ENCODE measurements at regions not wholly inside any gene's neighbourhood (a gene's known extent, or its start where the extent isn't known, plus 50 kb on each side); places are given as distances from the start of the nearest gene placed in this dataset.

GRCh38 chr16:61005952-61006351 lies 1030.3 kb downstream of the CDH8 start:
- no peaks in the 10 kb centered on the region for H3K36me3 ChIP-seq (ENCODE audit: control insufficient read depth, insufficient read depth, low read length)
- DNase-seq (ENCODE audit: extremely low read depth, insufficient read length) = no peak
- TF ChIP-seq CTCF (IDR thresholded peaks at IDR 0.05; ENCODE audit: insufficient read depth, low read length, poor library complexity, severe bottlenecking) = no peak
- H3K4me3 ChIP-seq (replicated peaks; ENCODE audit: low read depth, low read length) = no peak overlapping the region
- H3K27me3 ChIP-seq (replicated peaks; ENCODE audit: control insufficient read depth, insufficient read depth, low read length) = no peaks in the 10 kb centered on the region

GRCh38 chr16:61002479-61003204 lies 1033.6 kb downstream of the CDH8 start:
- no peak for DNase-seq (ENCODE audit: extremely low read depth, insufficient read length)
- H3K36me3 ChIP-seq (ENCODE audit: control insufficient read depth, insufficient read depth, low read length) = no peaks in the 10 kb centered on the region
- no peaks in the 10 kb centered on the region for H3K27me3 ChIP-seq (replicated peaks; ENCODE audit: control insufficient read depth, insufficient read depth, low read length)
- no peak for TF ChIP-seq CTCF (IDR thresholded peaks at IDR 0.05; ENCODE audit: insufficient read depth, low read length, poor library complexity, severe bottlenecking)
- no peak overlapping the region for H3K4me3 ChIP-seq (replicated peaks; ENCODE audit: low read depth, low read length)

DNA sequence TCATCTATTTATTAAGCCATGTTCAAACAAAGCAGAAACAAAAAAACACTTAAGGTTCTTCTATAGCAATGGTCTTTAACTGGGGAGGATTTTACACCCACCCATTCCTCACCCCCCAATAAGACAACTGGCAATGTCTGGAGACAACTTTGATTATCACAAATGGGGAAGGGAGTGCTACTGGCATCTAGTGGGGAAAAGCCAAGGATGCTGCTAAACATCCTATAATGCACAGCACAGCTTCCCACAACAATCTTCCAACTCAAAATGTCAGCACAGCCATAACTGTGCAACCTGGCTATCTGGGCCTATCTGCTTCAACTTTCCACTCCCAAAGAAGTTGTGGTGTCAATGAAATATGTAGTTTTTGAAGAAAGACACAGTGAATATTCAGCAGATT lies 1044.4 kb downstream of the CDH8 start:
- H3K27me3 ChIP-seq (replicated peaks; ENCODE audit: control insufficient read depth, insufficient read depth, low read length) = no peaks in the 10 kb centered on the region
- no peak overlapping the region for H3K4me3 ChIP-seq (replicated peaks; ENCODE audit: low read depth, low read length)
- no peak for TF ChIP-seq CTCF (IDR thresholded peaks at IDR 0.05; ENCODE audit: insufficient read depth, low read length, poor library complexity, severe bottlenecking)
- no peak for DNase-seq (ENCODE audit: extremely low read depth, insufficient read length)
- no peaks in the 10 kb centered on the region for H3K36me3 ChIP-seq (ENCODE audit: control insufficient read depth, insufficient read depth, low read length)

GRCh38 chr16:60989592-60989991 lies 1046.6 kb downstream of the CDH8 start:
- TF ChIP-seq CTCF (IDR thresholded peaks at IDR 0.05; ENCODE audit: insufficient read depth, low read length, poor library complexity, severe bottlenecking) = no peak
- Histone ChIP-seq H3K27me3 (replicated peaks; ENCODE audit: control insufficient read depth, insufficient read depth, low read length) (no peaks in the 10 kb centered on the region), H3K4me3 (replicated peaks; ENCODE audit: low read depth, low read length) (no peak overlapping the region), H3K36me3 (ENCODE audit: control insufficient read depth, insufficient read depth, low read length) (no peaks in the 10 kb centered on the region)
- no peak for DNase-seq (ENCODE audit: extremely low read depth, insufficient read length)

- no peak for DNase-seq (ENCODE audit: extremely low read depth, insufficient read length)
- no peak for TF ChIP-seq CTCF (IDR thresholded peaks at IDR 0.05; ENCODE audit: insufficient read depth, low read length, poor library complexity, severe bottlenecking)
- no peaks in the 10 kb centered on the region for H3K36me3 ChIP-seq (ENCODE audit: control insufficient read depth, insufficient read depth, low read length)
These were observed 1057.1 kb downstream of the CDH8 start for GRCh38 chr16:60979119-60979518.

DNA sequence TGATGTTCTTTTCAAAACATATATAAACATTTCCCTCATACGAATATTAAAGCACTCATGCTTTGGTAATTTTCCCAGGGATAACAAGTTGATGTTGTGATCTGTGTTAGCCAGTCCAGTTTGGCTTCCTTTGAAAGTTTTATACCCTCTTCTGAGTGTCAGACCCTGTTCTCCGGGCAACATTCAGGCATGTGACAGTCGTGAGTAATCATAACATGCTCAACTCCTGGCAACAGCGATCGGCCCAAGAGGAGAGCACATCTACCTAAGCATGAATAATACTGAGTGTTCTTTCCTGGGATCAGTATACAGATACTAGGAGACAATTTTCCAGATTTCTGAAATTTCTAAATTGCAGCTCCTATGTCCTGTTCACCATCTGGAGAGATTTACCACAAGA lies 1086.4 kb downstream of the CDH8 start:
- TF ChIP-seq CTCF (IDR thresholded peaks at IDR 0.05; ENCODE audit: insufficient read depth, low read length, poor library complexity, severe bottlenecking) = no peak
- no peaks in the 10 kb centered on the region for H3K27me3 ChIP-seq (replicated peaks; ENCODE audit: control insufficient read depth, insufficient read depth, low read length)
- DNase-seq (ENCODE audit: extremely low read depth, insufficient read length) = no peak
- no peak overlapping the region for H3K4me3 ChIP-seq (replicated peaks; ENCODE audit: low read depth, low read length)
- H3K36me3 ChIP-seq (ENCODE audit: control insufficient read depth, insufficient read depth, low read length) = no peaks in the 10 kb centered on the region

More at GRCh38 chr16:60979119-60979518, 1057.1 kb downstream of the CDH8 start:
- Histone ChIP-seq H3K4me3 (replicated peaks; ENCODE audit: low read depth, low read length) (no peak overlapping the region), H3K27me3 (replicated peaks; ENCODE audit: control insufficient read depth, insufficient read depth, low read length) (no peaks in the 10 kb centered on the region)

Measured in GM06990 (cell line).